ENCODE measurements at regions not wholly inside any gene's neighbourhood (a gene's known extent, or its start where the extent isn't known, plus 50 kb on each side); places are given as distances from the start of the nearest gene placed in this dataset.

DNA sequence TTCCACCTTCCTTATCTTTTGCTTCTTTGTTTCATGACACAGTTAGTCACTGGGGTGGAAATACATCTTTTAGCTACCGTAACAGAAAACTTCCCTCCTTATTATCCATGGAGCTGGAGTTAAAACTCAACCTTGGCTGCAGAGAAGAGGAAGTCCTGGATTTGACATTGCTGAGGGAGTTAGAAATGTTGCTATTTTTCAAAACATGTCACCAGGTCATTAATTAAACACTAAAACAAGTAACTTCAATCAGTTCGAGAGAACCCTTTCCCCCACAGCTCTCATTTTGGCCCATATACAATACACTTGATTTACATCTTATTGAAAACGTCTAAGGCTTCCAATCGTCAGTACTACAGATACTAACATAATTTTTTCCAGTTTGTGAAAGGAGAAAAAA lies 237.9 kb upstream of the CD180 start:
- no peak overlapping the region for H3K4me3 ChIP-seq (ENCODE audit: low read depth, low read length)

DNA sequence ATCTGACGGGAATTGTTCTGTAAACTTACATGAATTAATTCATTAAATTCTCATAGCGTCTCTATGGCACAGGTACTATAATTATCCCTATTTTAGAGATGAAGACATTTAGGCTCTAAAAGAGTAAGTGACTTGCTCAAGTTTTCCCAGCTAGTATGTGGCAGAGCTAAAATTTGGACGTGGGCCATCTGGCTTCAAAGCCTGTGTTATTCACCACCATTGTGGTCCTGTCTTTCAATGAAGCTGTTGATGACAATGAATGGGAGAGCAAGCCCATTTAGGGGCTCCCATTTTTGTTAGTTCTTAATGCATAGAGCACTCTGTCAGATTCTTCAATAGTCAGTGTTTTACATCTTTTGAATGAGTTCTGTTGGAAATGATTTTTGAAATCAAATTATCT lies 236.0 kb upstream of the CD180 start:
- H3K4me3 ChIP-seq (ENCODE audit: low read depth, low read length), result no peak overlapping the region

DNA sequence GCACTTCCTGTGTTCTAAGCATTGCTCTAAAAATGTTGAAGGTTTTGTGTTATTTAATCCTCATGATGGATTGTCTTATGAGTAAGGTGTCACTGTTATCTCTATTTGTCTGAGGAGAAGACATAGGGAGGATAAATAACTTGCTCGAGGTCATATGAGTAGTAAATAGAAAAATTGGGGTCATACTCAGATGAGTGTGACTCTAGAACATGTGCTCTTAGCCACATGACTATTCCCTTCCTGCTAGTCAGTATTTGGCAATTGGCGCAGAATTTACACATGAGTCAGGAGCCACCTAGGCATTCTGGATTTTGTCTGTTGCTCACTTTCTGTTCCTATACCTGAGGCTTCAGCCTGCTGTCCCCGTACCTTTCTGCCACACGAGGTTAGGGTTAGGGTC lies 234.6 kb upstream of the CD180 start:
- no peak overlapping the region for H3K4me3 ChIP-seq (ENCODE audit: low read depth, low read length)

DNA sequence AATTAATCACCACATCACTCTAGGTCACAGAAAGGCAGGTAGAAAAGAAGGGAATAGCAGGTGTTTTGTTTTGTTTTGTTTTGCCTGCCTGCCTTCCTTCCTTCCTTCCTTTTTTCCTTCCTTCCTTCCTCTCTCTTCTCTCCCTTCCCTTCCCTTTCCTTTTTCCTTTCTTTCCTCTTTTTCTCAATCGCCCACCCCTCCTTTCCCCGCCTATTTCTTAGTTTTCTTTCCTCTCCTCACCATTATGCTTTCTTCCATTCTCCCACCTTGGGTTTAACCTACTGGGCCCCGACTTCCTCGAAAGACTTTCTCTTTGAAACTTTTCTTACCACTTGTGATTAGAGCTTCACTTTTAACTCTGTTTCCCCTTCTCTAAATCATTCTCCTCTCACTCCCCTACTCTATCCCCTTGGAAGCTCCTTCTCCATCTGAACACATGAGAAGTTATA lies 231.3 kb upstream of the CD180 start:
- H3K4me3 ChIP-seq (ENCODE audit: low read depth, low read length), result no peak overlapping the region

DNA sequence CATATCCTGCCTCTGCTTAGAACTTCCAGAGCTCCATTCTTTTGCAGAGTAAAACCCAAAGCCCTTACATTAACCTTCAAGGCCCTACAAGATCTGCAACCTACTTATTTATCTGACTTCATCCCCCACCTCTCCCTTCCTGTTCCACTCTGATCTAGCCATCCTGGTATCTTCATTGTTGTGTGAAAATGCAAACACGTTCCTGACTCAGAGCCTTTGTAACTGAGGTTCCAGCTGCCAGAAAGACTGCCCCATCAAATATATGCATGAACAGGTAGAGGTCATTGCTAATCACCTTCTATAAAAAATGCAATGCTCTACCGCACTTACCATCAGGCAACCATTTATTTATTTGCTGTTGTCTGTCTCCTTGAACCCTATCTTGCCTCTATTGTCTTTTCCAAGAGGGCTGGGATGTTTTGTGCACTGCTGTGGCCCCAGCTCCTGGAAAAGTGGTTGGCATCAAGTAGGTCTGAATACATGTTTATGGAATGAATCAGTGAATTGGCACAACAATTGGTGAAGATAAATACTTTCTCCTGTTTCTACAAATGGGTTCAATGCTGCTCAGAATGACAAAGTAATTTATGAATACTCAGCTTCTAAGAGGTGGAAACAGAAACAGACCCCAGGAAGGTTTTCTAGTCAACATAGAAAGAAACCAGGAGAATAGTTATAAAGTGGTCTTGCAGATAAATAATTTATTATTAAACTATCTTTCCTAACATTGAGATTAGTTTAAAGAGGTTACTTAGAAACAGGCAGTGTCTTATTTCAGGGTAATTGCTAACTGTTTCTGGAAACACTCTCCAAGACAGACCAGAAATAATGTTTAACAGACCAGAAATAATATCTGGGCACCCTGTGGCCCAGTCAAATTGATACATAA lies 230.6 kb upstream of the CD180 start:
- no peak overlapping the region for H3K4me3 ChIP-seq (ENCODE audit: low read depth, low read length)

DNA sequence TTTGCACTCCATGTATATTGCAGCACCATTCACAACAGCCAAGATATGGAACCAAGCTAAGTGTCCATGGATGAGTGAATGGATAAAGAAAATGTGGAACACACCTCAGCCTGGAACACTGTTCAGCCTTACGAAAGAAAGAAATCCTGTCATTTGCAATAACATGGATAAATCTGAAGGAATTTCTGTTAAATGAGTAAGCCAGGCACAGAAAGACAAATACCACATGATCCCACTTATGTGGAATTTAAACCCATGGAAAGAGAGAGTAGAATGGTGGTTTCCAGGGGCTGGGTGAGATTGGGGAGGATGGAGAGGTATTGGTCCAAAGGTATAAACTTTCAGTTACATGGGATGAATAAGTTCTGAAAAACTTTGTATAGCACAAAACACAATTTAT lies 228.9 kb upstream of the CD180 start:
- no peak overlapping the region for H3K4me3 ChIP-seq (ENCODE audit: low read depth, low read length)

DNA sequence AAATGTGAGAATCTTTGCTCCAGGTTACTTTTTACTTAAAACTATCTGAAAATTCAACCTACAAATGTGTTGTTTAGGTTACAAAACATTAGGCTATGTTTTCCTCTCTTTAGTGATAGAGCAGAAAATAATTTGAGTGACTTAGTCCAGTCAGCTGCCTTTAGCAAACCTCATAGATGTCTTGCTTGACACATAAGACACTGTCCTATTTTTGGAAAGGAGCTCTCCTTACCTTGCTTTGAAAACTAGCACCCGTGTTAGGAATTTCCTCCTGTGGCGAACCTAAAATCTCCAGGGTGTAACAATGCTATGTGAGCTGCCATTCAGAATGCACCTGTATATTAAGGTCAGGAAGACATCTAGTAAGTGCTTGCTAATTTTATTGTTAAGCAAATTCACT lies 221.2 kb upstream of the CD180 start:
- no peak overlapping the region for H3K4me3 ChIP-seq (ENCODE audit: low read depth, low read length)

DNA sequence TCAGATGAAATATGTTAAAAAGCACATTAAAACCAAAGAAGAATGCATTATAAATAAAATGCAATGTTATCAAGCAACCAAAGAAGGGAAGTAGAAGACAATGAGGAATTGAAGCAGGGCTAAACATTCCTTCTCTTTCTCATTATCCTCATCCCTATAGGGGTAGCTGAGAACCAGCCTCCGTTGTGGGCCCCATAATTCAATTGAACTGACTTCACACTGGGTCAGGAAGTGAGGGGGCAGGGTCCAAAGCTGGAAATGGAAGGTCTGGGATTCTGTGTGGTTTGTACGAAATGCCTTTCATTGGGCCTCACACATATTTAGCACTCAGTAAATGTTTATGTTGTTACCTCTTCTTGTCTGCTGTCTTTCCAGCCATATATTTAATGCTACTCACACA lies 220.4 kb upstream of the CD180 start:
- H3K4me3 ChIP-seq (ENCODE audit: low read depth, low read length), result no peak overlapping the region

DNA sequence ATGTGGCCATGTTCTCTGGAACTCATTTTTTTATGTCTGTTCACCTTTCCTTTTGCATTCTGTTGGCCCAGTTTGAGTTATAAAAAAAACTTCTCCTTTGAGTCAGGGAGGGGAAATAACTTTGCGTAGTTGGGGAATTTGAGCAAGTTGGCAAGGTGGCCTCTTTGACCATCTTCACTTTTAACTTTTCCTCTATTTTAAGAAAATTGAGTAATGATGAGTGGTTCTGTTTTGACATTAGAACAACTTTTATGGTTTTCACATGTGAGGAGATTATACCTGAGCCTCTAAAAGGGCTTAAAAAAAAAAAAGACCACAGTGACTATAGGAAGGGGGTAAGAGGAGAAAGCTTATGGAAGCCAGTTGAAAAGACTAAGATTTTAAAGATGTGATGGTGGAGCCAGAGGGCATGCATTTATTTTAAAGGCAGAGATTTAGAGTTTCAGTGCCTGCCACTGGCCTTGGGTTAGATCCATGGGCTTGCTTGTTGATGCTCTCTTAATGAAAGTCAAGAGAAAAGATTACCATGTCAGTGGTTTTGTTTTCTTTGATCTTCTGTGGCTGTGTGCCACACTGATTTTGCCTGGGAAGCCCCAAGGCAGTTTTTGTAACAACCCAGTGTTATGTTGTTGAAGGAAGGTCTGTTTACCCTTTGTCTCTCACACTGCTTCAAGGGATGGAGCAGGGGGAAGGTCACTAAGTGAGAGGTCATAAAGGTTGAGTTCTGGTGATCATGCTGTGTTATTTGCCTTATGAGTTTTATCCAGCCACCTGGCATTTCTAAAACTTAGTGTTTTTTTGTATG lies 219.7 kb upstream of the CD180 start:
- H3K4me3 ChIP-seq (ENCODE audit: low read depth, low read length), result no peak overlapping the region

DNA sequence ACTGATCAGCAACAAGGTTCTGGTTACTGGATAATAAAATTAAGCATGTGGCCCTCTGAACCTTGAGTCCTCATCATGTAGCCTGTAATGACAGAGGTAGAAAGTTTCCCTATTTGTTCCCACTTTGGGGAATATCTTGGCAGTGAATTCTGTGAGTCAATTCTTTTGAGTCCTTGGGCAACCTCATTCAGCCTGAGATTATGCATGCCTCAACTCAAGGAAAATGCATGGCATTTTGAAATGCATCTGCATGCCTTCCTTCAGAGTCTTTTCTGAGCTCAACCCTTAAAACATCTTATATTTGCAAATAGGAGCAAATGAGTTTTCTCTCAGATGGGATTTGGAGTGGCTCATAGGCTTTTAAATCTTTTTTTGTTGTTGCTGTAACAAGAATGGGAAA lies 218.1 kb upstream of the CD180 start:
- H3K4me3 ChIP-seq (ENCODE audit: low read depth, low read length), result no peak overlapping the region

DNA sequence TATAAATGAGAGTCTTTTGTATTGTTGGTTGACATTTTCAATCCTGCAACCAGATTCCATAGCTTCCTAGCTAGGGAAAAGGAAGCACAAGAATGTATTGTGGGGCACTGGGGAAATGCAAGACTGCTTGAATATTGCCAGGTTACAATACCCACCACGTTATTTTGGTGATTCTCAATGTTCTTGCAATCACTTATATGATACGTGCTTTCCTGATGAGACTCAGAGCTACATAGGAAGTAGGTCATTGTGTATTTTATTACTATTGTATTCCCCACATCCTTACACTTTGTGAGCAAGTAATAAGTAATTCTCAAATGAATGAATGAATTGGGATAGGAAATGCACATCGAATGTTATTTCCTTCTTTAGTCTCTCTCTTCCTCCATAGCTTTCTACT lies 217.1 kb upstream of the CD180 start:
- H3K4me3 ChIP-seq (ENCODE audit: low read depth, low read length), result no peak overlapping the region

DNA sequence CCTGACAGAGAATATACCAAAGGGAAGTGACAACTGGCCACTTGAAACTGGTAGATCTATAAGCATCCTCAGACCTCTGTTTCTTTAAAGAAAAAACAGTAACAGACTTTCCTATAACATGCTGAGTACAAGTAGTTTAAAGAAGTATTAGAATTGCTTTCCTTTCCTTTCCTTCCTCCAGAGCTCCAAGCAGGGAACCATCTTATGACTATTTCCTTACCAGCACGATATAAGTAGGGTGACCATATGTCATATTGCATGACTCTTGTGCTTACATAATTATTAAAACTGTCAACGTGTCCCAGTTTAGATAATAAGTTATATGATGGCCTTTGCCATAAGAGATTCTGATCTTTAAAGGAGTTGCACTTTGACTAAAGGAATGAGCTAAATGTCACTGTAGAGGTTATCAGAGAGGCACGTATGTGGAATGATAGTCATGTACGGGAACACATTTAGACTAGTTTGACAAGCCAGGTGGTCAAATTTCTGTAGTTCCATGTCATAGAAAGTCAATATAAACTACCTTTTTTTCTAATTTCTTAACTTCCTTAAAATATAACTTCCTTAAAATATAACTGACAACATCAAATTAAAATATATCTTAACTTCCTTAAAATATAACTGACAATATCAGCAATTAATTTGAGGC lies 212.7 kb upstream of the CD180 start:
- no peak overlapping the region for H3K4me3 ChIP-seq (ENCODE audit: low read depth, low read length)

DNA sequence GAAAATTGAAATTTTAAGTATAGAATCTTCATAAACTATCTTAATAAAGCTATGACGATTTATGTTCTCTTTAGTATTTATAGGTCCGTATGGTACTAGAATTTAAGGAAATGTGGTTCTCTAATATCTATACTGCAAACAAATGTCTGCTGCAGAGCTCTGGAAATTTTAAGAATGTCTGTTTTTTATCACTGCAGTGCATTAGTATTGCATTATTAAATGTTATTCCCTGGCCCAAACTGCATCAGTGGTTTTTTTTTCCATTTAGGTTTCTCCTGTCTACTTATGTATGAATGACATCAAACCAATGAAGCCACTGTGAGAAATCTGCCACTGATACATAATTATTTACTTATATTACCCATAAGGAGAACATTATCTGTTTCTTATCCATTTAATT lies 211.4 kb upstream of the CD180 start:
- H3K4me3 ChIP-seq (ENCODE audit: low read depth, low read length), result no peak overlapping the region

DNA sequence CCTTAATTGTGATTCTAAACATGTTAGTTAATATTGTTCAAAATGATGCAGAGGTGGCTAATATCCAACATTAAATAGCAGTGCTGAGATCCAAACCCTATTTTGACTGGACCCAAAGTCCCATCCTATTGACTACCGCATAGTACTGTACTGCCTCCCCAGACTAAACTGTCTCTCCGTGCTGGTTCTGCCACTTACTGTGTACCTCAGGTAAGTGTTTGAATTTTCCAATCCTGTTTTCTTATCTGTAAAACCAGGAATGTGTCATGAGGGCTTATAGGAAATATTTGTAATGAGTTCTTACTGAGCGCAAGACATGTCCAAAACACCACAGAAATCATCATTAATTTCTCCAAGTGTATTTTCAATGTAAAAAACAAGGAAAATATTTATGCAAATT lies 209.2 kb upstream of the CD180 start:
- no peak overlapping the region for H3K4me3 ChIP-seq (ENCODE audit: low read depth, low read length)

DNA sequence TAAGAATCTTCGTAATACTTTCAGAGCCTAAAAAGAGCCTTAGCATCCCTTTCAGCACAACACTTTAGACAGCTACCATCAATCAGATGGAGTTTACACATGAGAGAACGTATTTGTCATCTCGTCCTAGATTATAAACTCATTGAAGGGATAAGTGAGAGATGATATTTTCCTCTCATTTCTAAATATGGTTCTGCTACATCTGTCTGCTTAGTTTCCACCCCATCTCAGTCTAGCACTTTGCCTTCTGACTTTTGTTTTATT lies 208.4 kb upstream of the CD180 start:
- H3K4me3 ChIP-seq (ENCODE audit: low read depth, low read length), result no peak overlapping the region

DNA sequence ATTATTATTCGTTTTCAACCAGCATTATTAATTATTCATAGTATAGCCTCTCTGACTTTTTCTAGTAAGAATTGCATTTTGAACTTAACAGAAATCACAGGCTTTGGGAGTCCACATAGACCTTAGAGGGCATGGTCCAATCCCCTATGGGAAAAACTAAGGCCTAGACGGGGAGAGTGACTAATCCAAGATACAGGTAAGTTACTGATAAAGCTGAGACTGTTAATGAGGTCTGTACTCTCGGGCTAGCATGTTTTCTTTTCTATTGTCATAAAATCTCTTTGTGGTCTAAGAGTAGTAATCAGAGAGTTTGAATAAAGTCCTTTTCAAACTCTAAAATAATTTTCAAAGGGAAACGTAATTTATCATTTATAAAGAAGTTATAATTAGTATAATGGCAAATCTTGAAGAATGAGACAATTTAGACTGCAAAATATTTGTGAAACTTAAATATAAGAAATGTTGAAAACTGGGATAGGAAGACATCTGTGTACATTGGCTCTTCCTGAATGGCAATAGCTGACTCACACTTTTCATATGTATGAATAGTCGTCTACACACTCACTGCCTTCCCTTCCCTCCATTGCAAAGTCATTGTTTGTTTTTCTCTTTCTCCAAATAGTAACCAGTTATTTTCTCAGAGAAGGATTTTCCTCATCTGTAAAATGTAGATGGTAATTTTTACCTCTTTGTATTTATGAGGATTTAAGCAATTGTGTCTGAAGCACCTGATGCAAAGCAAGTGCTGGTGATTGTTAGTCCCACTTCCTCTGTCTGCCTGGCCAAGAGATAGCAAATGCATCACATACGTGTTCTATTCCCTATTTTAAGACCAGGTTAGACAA lies 207.9 kb upstream of the CD180 start:
- H3K4me3 ChIP-seq (ENCODE audit: low read depth, low read length), result no peak overlapping the region

DNA sequence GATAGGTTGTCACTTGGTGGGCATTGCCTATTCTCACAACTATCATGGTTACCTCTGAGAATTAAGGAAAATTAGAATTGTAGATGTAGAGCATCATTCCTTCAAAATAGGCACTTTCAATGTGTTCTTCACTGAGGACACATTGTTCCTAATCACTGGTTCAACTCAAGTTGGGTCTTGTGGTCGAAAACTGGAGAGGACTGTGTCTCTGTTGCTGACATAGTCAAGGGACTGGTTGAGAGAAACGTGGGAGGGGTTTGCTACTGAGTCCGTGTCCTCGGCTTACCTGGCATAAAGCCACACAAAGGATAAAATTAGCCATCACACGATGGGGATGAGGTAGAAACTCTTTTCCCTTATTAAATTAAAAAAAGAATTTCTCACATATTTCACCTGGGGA lies 205.9 kb upstream of the CD180 start:
- no peak overlapping the region for H3K4me3 ChIP-seq (ENCODE audit: low read depth, low read length)

DNA sequence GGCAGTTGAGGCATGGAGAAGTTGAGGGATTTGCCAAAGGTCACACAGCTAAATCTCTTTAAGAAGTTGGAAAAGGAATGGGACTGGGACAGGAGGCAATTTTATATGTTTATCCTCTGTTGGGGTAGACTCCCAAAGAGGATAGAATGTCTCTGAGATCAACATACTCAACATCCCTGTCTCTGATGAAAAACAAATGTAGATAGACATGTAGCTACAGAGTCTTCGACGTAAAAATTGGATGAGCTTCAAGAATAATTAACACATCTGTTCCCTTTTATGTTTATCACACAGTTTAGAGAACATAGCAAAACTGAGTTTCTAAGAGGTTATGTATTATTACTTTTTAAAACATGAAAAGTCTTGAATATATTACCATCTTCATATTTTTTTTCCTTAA lies 204.6 kb upstream of the CD180 start:
- no peak overlapping the region for H3K4me3 ChIP-seq (ENCODE audit: low read depth, low read length)

DNA sequence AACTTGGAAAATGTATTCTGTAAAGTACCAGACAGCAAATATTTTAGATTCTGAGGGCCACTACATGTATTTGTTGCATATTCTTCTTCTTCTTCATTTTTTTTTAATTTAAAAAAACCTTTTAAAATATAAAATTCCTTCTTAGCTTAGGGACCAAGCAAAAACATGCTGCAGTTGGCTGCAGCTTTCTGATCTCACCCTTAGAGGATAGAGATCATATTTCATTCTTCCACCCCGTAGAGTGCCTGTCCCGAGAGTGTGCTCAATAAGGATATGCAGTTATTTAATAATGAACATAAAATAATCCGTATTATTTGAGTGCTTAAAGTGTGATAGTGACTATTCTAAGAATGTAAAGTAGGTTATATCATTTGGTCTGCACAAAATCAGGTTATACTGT lies 204.2 kb upstream of the CD180 start:
- no peak overlapping the region for H3K4me3 ChIP-seq (ENCODE audit: low read depth, low read length)

DNA sequence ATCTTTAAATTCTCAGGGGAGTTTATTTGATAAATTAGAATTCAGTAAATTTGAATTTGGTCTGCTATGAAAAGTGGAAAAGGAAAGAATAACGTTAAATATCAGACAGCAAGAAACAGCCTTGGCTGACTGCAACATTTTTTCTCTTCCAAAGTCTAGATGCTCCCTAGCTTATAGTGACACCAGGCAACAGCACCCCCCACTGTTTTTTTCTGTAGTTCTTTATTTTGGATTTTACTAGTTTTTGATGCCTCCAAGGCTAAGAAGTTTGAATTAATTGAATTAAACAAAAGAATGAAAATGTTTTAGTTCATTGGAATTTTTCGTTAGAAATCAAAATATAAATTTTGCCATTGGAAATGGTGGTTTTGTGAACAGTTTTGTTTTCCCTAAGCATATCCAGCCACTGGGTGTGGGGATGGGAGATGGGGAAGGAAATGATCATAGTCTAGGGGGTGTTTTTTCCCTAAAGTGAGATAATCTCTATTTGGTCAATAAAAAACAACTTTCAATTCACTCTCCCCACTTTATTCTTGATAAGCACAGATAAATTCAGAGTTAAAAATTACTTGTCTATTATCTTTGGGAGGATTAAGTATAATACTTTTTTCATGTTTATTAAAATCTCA lies 199.3 kb upstream of the CD180 start:
- no peak overlapping the region for H3K4me3 ChIP-seq (ENCODE audit: low read depth, low read length)

DNA sequence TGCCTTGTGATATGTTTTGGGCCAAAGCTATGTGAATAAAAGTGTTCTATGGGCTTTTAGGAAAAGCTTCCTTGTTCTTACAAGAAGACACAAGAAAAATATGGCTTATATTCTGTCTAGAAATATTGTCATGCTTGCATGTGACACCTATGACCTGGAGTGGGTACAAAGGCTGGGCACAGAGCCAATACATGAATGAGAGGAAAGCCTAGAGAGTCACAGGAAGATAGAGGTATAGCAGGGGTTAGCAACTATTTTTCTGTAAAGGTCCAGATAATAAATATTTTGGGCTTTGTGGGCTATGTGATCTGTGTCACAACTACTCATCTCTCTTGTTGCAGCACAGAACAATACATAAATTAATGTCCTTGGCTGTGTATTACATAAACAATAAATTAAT lies 196.6 kb upstream of the CD180 start:
- no peak overlapping the region for H3K4me3 ChIP-seq (ENCODE audit: low read depth, low read length)
